NCI-H82 treated with DMSO at 0.1 percent for 48 hours (cell line): ENCODE measurements at regions not wholly inside any gene's neighbourhood (a gene's known extent, or its start where the extent isn't known, plus 50 kb on each side); places are given as distances from the start of the nearest gene placed in this dataset.
"Not testable (repeated sequence)": the region's sequence is repeated elsewhere in the genome, so short reads cannot be mapped to it uniquely, and the experiment has no call there.

Experiments used
- DNase-seq: peaks from one replicate; lab custom pipeline; 2025; ENCODE audit not compliant: unreplicated experiment; lab: John Stamatoyannopoulos, UW

DNA sequence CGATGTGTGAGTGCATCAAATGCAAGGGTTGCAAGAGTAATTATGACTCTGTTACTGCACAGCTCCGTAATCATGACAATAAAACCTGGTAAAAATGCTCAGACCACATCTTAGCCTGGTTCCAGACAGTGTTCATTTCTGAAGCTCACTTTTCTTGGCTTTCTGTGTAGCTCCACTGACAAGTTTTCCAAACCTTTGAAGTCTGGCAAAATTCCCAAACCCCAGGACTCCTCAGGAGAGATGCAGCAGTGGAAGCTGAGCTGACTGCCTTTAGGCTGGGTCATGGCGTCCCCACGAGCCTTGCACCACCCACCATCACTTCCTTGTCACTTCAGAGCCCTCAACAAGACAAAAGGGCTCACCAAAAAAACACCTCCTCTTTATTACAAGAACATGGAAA lies 131.6 kb upstream of the TAS2R1 start:
- DNase-seq = no peak

- DNase-seq = not testable (repeated sequence)
Observed at GRCh38 chr5:9752670-9753069, 122.5 kb upstream of the TAS2R1 start.

DNA sequence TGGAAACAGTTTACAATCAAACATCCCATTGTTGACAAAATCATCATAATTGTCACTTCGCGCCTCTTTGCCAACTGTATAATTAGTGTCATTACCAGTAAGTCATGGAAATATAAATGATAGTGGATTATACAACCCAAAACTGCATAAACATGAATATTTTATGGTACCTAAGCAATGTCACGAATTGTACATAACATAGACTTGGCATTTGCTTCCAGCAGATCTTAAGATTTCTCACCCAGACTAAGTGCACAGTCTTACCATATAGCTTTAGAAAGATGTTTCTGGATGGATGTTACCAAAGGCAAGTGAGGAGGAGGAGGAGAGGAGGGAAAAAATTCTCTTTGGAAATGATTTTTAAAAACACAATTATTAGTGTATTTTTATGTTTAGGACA lies 113.4 kb upstream of the TAS2R1 start:
- no peak for DNase-seq

DNA sequence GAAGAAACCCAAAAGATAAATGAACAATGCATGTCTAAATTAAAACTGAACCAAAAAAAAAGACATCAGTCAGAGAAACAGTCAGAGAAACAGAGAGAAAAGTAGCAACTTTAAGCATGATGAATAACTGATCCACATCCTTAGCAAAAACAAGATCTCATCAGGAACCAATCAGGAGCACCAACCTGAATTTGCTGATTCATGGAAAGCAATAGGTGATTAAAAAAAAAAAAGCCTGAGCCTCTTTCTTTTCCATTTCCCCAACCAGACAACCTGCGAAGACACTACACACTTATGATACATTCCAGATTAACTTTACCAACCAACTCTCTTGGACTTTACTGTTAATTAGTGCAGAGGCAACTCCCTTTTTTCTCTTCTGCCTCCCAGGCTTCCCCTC lies 112.7 kb upstream of the TAS2R1 start:
- no peak for DNase-seq

DNA sequence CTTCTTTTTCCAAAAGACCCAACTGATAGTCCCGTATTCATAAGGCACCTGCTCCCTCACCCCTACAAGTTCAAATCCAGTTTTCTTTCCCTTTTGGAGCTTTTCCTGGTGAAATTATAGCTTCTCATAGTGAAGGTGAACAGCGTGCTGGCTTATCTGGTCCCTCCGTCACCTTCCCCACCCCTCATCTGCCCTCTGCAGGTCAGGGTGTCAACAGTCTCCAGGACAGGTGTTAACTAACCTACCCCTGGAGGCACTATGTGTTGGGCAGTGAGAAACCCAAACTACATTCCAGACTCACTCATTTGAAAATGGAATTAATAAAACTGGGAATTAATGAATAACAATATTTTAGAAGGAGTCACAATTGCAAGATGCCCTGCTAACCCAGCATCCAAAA lies 109.0 kb upstream of the TAS2R1 start:
- no peak for DNase-seq

DNA sequence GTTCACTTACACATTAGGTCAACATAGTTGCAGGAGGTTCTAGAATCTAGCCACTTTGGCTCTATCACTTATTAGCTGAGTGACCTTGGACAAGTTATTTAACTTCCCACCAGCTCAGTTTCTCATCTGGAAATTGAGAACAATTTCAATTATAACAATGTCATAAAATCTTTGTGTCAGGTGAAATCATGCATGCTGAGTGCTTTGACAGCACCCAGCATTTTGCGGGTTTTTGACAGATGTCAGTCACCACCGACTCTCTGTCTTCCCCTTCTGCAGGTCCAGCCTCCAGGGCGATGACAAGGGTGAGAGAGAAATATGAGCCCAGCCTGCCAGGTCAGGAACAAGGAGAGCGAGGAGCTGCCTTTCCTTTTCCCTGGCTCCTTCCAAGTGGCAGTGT lies 107.1 kb upstream of the TAS2R1 start:
- no peak for DNase-seq

- DNase-seq = no peak
Observed at GRCh38 chr5:9733486-9733885, 103.3 kb upstream of the TAS2R1 start.

DNA sequence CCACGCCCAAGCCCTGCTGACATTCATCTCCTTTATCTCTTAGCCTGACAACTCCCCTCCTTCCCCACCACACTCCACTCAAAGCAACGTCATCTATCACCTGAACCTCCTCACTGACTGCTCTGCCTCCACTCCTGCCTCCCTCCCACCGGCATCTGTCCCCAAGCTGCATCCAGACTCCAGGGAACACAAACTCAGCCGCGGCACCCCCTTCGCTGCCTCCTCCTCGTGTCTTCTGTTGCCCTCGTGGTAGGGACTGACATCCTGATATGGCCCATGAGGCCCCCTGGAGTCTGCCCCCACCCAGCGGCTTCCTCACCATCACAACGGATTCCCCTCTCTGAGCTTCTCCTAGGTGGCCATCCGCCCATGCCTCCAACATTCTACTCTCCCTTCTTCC lies 101.0 kb upstream of the TAS2R1 start:
- no peak for DNase-seq

GRCh38 chr5:9728261-9728660 lies 98.1 kb upstream of the TAS2R1 start:
- no peak for DNase-seq

- DNase-seq = no peak
Observed at GRCh38 chr5:9726931-9727330, 96.8 kb upstream of the TAS2R1 start.

- not testable (repeated sequence) for DNase-seq
Observed at GRCh38 chr5:9725265-9725664, 95.1 kb upstream of the TAS2R1 start.

DNA sequence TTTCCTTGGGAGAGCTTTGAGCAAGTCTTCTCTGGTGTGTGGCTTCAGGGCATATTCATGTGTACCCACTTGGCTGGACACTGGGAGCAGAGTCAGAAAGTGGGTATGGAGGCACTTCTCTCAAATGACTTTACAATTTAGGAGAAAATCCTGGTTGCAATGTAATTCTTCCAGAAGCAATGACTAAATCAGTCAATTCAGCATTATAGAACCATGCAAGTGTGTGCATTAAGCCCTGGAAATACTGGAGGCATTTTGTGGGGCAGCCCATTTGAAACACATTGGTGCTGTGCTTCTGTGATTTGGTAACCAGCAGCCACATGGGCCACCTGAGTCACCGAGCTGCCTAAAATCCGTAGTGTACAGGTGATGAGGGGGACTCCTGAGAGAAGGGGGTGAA lies 94.6 kb upstream of the TAS2R1 start:
- DNase-seq = no peak

- no peak for DNase-seq
Observed at GRCh38 chr5:9722601-9723180, 92.5 kb upstream of the TAS2R1 start.

GRCh38 chr5:9721161-9721560 lies 91.0 kb upstream of the TAS2R1 start:
- DNase-seq = no peak

GRCh38 chr5:9720361-9720760 lies 90.2 kb upstream of the TAS2R1 start:
- DNase-seq = no peak

- no peak for DNase-seq
Observed at GRCh38 chr5:9716838-9717281, 86.7 kb upstream of the TAS2R1 start.

GRCh38 chr5:9715891-9716335 lies 85.8 kb upstream of the TAS2R1 start:
- DNase-seq = no peak

DNA sequence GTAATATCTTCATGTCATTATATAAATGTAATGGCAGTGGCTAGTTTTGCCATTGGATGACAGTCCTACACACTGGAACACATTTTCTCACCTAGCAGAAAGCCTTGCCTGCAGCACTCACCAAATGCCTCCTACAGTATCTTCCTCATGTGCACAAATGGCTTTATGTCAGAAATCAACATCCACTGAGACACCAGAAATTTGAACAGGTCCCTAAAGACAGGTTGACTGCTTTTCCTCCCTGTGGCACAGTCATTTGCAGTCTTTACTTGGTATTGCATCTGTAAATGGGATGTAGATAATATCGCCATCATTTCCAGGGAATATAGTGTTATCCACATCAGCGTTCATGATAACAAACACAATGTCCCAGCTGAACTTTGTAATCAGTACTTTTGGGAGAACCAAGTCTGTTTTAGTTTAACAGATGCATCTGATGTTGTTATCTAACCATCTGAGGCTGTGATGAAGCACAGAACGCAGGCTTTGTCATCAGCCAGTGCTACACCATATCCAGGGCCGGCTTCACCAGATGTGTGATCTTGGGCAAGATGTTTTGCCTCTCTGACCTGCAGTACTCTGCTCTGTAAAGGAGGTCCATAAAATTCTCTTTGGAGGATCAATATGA lies 83.9 kb upstream of the TAS2R1 start:
- DNase-seq = no peak

DNA sequence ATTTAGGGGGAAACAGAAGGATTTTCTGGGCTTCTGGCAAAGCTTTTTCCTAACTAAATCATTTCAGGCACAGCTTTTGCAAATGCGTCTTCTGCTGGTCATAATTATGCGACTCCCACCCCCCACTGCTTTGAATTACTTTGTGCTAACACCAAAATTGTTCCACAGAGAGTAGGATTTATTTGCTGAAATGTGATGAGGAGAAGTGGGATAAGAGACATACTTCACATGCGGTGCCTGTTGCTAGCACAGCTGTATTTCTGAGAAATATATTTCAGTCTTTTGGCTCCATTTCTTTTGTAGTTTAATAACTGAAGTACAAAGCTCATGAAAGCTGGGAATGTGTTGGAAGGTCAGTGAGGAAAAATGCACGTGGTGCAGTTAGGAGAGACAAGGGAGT lies 83.2 kb upstream of the TAS2R1 start:
- no peak for DNase-seq

DNA sequence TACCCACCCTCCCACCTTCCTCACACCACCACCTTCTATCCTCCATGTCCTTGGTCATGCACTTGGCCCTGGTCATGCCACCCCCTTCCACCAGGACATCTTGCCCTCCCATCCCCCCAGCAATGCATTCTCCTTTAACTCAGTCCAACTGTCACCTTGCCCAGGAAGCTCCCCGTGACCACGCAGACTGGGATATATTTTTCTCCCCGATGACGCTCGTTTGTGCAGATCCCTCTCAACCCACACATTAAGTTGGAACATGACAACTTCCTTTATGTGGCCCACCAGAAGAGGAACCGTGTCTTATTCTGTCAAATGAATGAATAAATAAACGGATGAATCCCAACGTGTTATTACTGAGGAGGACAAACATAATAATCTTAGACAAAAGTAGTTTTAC lies 82.8 kb upstream of the TAS2R1 start:
- DNase-seq = no peak

DNA sequence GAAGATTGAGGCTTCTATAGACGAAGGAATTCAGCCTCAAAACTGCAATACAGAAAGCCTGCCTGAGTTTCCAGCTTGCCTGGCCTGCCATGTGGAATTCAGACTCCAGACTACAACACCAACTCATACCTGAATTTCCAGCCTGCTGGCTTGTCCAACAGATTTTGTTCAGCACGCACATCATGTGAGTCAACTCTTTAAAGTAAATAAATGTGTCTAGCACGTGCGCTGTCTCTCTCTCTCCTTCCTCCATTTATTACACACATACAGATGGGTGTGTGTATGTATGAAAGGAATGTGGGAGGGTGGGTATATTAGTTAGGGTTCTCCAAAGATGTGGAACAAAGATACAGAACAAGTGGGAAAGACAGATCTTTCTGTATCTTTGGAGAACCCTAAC lies 82.4 kb upstream of the TAS2R1 start:
- no peak for DNase-seq

DNA sequence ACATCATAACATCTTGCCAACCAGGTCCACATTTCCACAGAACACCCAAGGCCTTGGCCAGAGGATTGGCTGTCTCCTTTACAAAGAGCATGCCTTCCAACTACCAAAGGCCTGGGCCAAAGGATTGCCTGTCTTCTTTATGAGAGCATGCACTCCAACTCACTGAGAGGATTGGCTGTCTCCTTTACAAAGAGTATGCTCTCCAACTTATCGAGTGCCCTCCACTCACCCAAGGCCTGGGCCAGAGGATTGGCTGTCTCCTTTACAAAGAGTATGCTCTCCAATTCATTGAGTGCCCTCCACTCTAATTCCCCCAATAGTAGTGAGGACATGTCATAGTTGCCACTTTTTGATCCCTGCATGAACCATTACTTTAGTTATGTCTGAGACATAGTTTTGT lies 79.9 kb upstream of the TAS2R1 start:
- DNase-seq = no peak
